H1 (cell line): ENCODE measurements at regions not wholly inside any gene's neighbourhood (a gene's known extent, or its start where the extent isn't known, plus 50 kb on each side); places are given as distances from the start of the nearest gene placed in this dataset.
A peak's percentile ranks its signal among the peaks of the same experiment; 100 is the strongest.

Experiments used
- CTCF ChIA-PET: fragments of 300-600 bp; sonication (Branson Sonifier 250); formaldehyde crosslinking; loops from one replicate; lab custom pipeline; 2021; ENCODE audit not compliant: partially characterized antibody; lab: Charles Lee
- POLR2A ChIA-PET: fragments of 300-600 bp; sonication (Branson Sonifier 250); formaldehyde crosslinking; loops from one replicate; lab custom pipeline; 2021; ENCODE audit warnings: inconsistent platforms; ENCODE audit not compliant: partially characterized antibody; lab: Charles Lee
- DNase-seq, 2 experiments: peaks; one replicate each; pipeline versions ENCODE4 v3.0.0 to v3.0.0-alpha.2; 2010 to 2022; ENCODE audit warnings: low spot score in 2 of 2, low read depth in 1 of 2, mixed read lengths in 1 of 2
- FAIRE-seq: peaks from 2 replicates; lab custom pipeline; 2011; peaks lifted over from hg19 to GRCh38; lab: Jason Lieb, UNC
- H2AFZ ChIP-seq: 2 replicates; pipeline ENCODE4 v1.8.1; 2012; ENCODE audit warnings: low read length, inconsistent platforms
- H2AK5ac ChIP-seq: 2 replicates; pipeline ENCODE4 v1.6.1; 2013; ENCODE audit warnings: low read depth, low read length
- H2BK120ac ChIP-seq: replicated peaks from 2 replicates; pipeline ENCODE3; 2013; ENCODE audit warnings: low read depth, low read length, inconsistent platforms
- H2BK12ac ChIP-seq: 2 replicates; pipeline ENCODE4 v1.6.1; 2013; ENCODE audit warnings: low read depth, low read length
- H2BK15ac ChIP-seq: 2 replicates; pipeline ENCODE4 v1.6.1; 2013; ENCODE audit warnings: low read length
- H2BK20ac ChIP-seq: 2 replicates; pipeline ENCODE4 v1.6.1; 2013; ENCODE audit warnings: low read length
- H2BK5ac ChIP-seq: 2 replicates; pipeline ENCODE4 v1.6.1; 2013; ENCODE audit warnings: low read depth, low read length
- H3K14ac ChIP-seq: 2 replicates; pipeline ENCODE4 v1.6.1; 2013; ENCODE audit warnings: inconsistent platforms; ENCODE audit not compliant: insufficient read length
- H3K18ac ChIP-seq: 2 replicates; pipeline ENCODE4 v1.6.1; 2013; ENCODE audit warnings: low read length; ENCODE audit errors: extremely low read depth
- H3K23ac ChIP-seq: 2 replicates; pipeline ENCODE4 v1.6.1; 2013; ENCODE audit warnings: inconsistent platforms; ENCODE audit not compliant: insufficient read length
- H3K23me2 ChIP-seq: 2 replicates; pipeline ENCODE4 v1.6.1; 2013; ENCODE audit warnings: low read depth, low read length
- H3K27ac ChIP-seq: 2 replicates; pipeline ENCODE4 v1.6.1; 2011; ENCODE audit warnings: low read depth, low read length, inconsistent platforms
- H3K27me3 ChIP-seq, 4 experiments: replicated peaks in 1 of 4; 1 replicate in 1 of 4; 2 replicates in 3 of 4; pipeline versions ENCODE4 v1.6.1 to v1.8.1; 2011 to 2013; ENCODE audit warnings: low read length in 3 of 4, mild to moderate bottlenecking in 3 of 4, inconsistent platforms in 2 of 4, mixed read lengths in 2 of 4, moderate library complexity in 1 of 4; ENCODE audit not compliant: control insufficient read depth in 3 of 4, insufficient read depth in 3 of 4; ENCODE audit errors: extremely low read depth in 1 of 4
- H3K36me3 ChIP-seq, 4 experiments: 2 replicates each; pipeline versions ENCODE4 v1.6.1 to v1.8.1; 2011 to 2013; ENCODE audit warnings: mild to moderate bottlenecking in 4 of 4, low read length in 3 of 4, moderate library complexity in 2 of 4, control low read depth in 1 of 4, inconsistent platforms in 1 of 4; ENCODE audit not compliant: insufficient read depth in 4 of 4, control insufficient read depth in 2 of 4
- H3K4ac ChIP-seq: replicated peaks from 2 replicates; pipeline ENCODE3; 2013; ENCODE audit warnings: low read length, low read depth, mixed read lengths, inconsistent platforms; ENCODE audit not compliant: insufficient read length
- H3K4me1 ChIP-seq, 4 experiments: replicated peaks in 1 of 4; 1 replicate in 1 of 4; 2 replicates in 3 of 4; pipeline versions ENCODE4 v1.6.1 to v1.8.1; 2011 to 2013; ENCODE audit warnings: low read length in 3 of 4, inconsistent platforms in 2 of 4, mixed read lengths in 1 of 4; ENCODE audit not compliant: insufficient read depth in 4 of 4, control insufficient read depth in 3 of 4
- H3K4me2 ChIP-seq, 2 experiments: 2 replicates each; pipeline versions ENCODE4 v1.6.1 to v1.8.1; 2011 to 2013; ENCODE audit warnings: low read depth in 2 of 2, low read length in 2 of 2, control low read depth in 1 of 2, inconsistent platforms in 1 of 2, mild to moderate bottlenecking in 1 of 2; ENCODE audit not compliant: insufficient read depth in 1 of 2
- H3K4me3 ChIP-seq, 4 experiments: fragments of 200-600, 300-600 bp in 1 of 4; sonication (generic), shearing (Covaris generic), sonication (Bioruptor Twin) in 1 of 4; 2 replicates each; pipeline versions ENCODE4 v1.5.1 to v1.8.1; 2011 to 2016; ENCODE audit warnings: low read length in 4 of 4, low read depth in 3 of 4, control low read depth in 2 of 4, inconsistent platforms in 2 of 4, mild to moderate bottlenecking in 2 of 4, mixed read lengths in 1 of 4, moderate library complexity in 1 of 4; ENCODE audit not compliant: insufficient read depth in 2 of 4; ENCODE audit errors: extremely low read depth in 1 of 4
- H3K56ac ChIP-seq: replicated peaks from 2 replicates; pipeline ENCODE3; 2013; ENCODE audit warnings: low read depth, mild to moderate bottlenecking, mixed read lengths, low read length, inconsistent platforms; ENCODE audit not compliant: insufficient read length
- H3K79me1 ChIP-seq: 2 replicates; pipeline ENCODE4 v1.6.1; 2013; ENCODE audit warnings: low read depth, low read length, control low read depth
- H3K79me2 ChIP-seq, 2 experiments: 2 replicates each; pipeline versions ENCODE4 v1.6.1 to v1.8.1; 2012 to 2013; ENCODE audit warnings: low read length in 2 of 2, mild to moderate bottlenecking in 2 of 2, inconsistent platforms in 1 of 2; ENCODE audit not compliant: insufficient read depth in 2 of 2, control insufficient read depth in 1 of 2
- H3K9ac ChIP-seq, 4 experiments: replicated peaks in 1 of 4; 1 replicate in 1 of 4; 2 replicates in 3 of 4; pipeline versions ENCODE4 v1.6.1 to v1.8.1; 2011 to 2013; ENCODE audit warnings: low read depth in 3 of 4, low read length in 3 of 4, control low read depth in 2 of 4, mild to moderate bottlenecking in 2 of 4, moderate library complexity in 2 of 4, inconsistent platforms in 1 of 4; ENCODE audit errors: extremely low read depth in 1 of 4
- H3K9me3 ChIP-seq, 2 experiments: 2 replicates each; pipeline versions ENCODE4 v1.6.1 to v1.8.1; 2012 to 2013; ENCODE audit warnings: mild to moderate bottlenecking in 2 of 2, moderate library complexity in 2 of 2, control low read depth in 1 of 2, inconsistent platforms in 1 of 2, low read depth in 1 of 2, low read length in 1 of 2, mixed read lengths in 1 of 2; ENCODE audit not compliant: insufficient read depth in 2 of 2
- H4K20me1 ChIP-seq, 2 experiments: replicated peaks in 1 of 2; 2 replicates each; pipeline versions ENCODE3 to v1.8.1; 2011 to 2013; ENCODE audit warnings: inconsistent platforms in 2 of 2, low read length in 2 of 2, mild to moderate bottlenecking in 1 of 2; ENCODE audit not compliant: insufficient read depth in 2 of 2, control insufficient read depth in 1 of 2
- H4K5ac ChIP-seq: 2 replicates; pipeline ENCODE4 v1.6.1; 2013; ENCODE audit warnings: low read length, low read depth, mixed read lengths, inconsistent platforms; ENCODE audit not compliant: insufficient read length
- H4K8ac ChIP-seq: 2 replicates; pipeline ENCODE4 v1.8.0; 2013; ENCODE audit warnings: mild to moderate bottlenecking, moderate library complexity, low read length, inconsistent platforms; ENCODE audit not compliant: insufficient read depth; ENCODE audit errors: extremely low read depth
- H4K91ac ChIP-seq: replicated peaks from 2 replicates; pipeline ENCODE3; 2013; ENCODE audit warnings: low read length, mixed read lengths, inconsistent platforms; ENCODE audit not compliant: insufficient read length
- ASH2L ChIP-seq: fragments of 200-600, 300-600 bp; sonication (generic); IDR thresholded peaks from one replicate; pipeline ENCODE4 v1.7.1; 2017; ENCODE audit warnings: low read length
- BRCA1 ChIP-seq: IDR thresholded peaks from 2 replicates; pipeline ENCODE4 v1.6.1; 2012; ENCODE audit warnings: low read depth, low read length, improper control_type of control experiment
- EP300 ChIP-seq, 2 experiments: IDR thresholded peaks; 1 replicate in 1 of 2; 2 replicates in 1 of 2; pipeline ENCODE4 v1.6.1; 2011 to 2012; ENCODE audit warnings: low read depth in 2 of 2, low read length in 2 of 2, mild to moderate bottlenecking in 2 of 2, borderline replicate concordance in 1 of 2, inconsistent platforms in 1 of 2, moderate library complexity in 1 of 2
- GTF2F1 ChIP-seq: IDR thresholded peaks from 2 replicates; pipeline ENCODE4 v1.6.1; 2012; ENCODE audit warnings: low read depth, low read length, improper control_type of control experiment, borderline replicate concordance
- KDM5A ChIP-seq: fragments of 200-600 bp; IDR thresholded peaks from 2 replicates; pipeline ENCODE4 v1.7.1; 2012; ENCODE audit warnings: mild to moderate bottlenecking, low read length, inconsistent platforms, mixed read lengths
- POLR2A ChIP-seq, 2 experiments: IDR thresholded peaks; 1 replicate in 1 of 2; 2 replicates in 1 of 2; pipeline ENCODE4 v1.6.1; 2011; ENCODE audit warnings: low read depth in 2 of 2, low read length in 2 of 2, mild to moderate bottlenecking in 2 of 2; ENCODE audit errors: control extremely low read depth in 1 of 2
- POU5F1 ChIP-seq: IDR thresholded peaks from 2 replicates; pipeline ENCODE4 v1.6.1; 2011; ENCODE audit warnings: low read depth, mild to moderate bottlenecking, low read length, moderate library complexity
- SAP30 ChIP-seq: fragments of 300-600 bp; sonication (generic); IDR thresholded peaks from 2 replicates; pipeline ENCODE4 v1.7.1; 2012; ENCODE audit warnings: low read length, moderate library complexity, mild to moderate bottlenecking, inconsistent platforms; ENCODE audit not compliant: insufficient read depth, insufficient replicate concordance
- SUZ12 ChIP-seq: fragments of 200-600 bp; sonication (generic); IDR thresholded peaks from 2 replicates; pipeline ENCODE4 v1.6.1; 2012; ENCODE audit warnings: mild to moderate bottlenecking, inconsistent platforms, low read length, moderate library complexity, mixed read lengths
- TAF1 ChIP-seq: IDR thresholded peaks from 2 replicates; pipeline ENCODE4 v1.6.1; 2011; ENCODE audit warnings: mild to moderate bottlenecking, low read depth, low read length
- WGBS, 2 experiments: shearing (Covaris generic) in 1 of 2; methylation state at CpG; one replicate each; pipeline versions ENCODE4 v1.1.6 to v1.1.7; 2013 to 2015; ENCODE audit warnings: low lambda C conversion rate in 2 of 2, mixed read lengths in 2 of 2, inconsistent platforms in 1 of 2, low coverage in 1 of 2, missing lambda C conversion rate in 1 of 2; ENCODE audit not compliant: insufficient replicate concordance in 2 of 2, insufficient coverage in 1 of 2, insufficient read length in 1 of 2; ENCODE audit errors: extremely low coverage in 1 of 2, missing lambda C conversion rate in 1 of 2; 5-methylcytosine and 5-hydroxymethylcytosine counted together
- TF ChIP-seq, protein P1 (sequence below): IDR thresholded peaks from 2 replicates; pipeline ENCODE4 v1.6.1; 2011; ENCODE audit warnings: low read length, improper control_type of control experiment

DNA sequence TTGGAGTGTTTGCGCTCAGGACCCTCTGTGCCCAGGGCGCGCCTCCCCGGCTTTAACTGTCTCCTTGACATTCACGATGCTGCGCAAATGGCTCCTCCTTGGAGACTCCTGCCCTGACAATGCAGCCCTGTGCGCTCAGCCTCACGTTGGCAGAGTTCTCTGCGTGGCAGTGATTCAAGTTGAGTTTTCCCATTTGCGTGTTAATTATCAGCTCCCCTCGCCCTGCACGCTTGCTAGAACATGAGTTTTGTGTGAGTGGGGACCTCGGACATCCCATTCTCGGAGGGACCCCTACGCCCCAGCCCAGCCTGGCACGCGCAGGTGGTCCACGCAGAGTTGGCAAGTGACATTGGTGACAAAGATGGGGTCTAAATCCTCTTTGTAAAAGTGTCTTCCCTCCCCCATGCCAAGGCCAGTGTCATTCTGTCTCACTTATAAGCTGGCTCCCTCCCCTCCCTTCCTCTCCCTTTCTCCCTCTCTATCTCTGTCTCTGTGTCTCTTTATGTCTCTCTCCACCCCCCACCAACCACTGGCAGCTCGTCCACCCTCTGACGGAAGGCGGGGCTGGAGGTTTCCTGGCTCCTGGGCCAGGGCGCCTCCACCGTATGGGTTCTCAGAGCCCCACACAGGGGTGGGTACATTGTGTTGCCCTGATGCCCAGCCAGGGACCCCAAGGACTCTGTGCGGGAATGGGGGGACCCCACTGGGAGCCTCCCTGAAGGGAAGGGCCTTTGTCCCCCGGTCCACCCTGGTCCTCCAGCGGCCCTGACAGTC is 169.3 kb downstream of the OLFM1 start:
- Histone ChIP-seq H3K4me1 (peaks cover 8 to 31% (median 22%) of the 10 kb centered on the region in 4 experiments), H3K27me3 (peaks cover 0 to 8% (median 0%) of the 10 kb centered on the region in 4 experiments; a peak in 3 of 7 replicates), H3K23me2 (peaks cover 6% of the 10 kb centered on the region; the same call in 1 of the 2 replicates), H3K18ac (no peak overlapping the region), H2BK20ac (no peak overlapping the region; the same call in 1 of the 2 replicates), H4K20me1 (peaks cover 0 to 3% of the 10 kb centered on the region in 2 experiments), H2BK12ac (0 out of 2 replicates have a peak overlapping the region, but pooled peaks have one; percentile 60), H3K56ac (no peak overlapping the region), H3K36me3 (no peaks in the 10 kb centered on the region), H2BK5ac (no peak overlapping the region), H3K23ac (no peak overlapping the region), H3K27ac (no peak overlapping the region), H4K5ac (no peak overlapping the region), H3K14ac (no peak overlapping the region), H2AK5ac (peak overlapping the region; percentile 65; the same call in 1 of the 2 replicates), H2BK15ac (no peak overlapping the region), H3K4me2 (no peak overlapping the region), H3K4ac (no peak overlapping the region), H2AFZ (no peak overlapping the region), H3K9me3 (no peaks in the 10 kb centered on the region), H2BK120ac (no peak overlapping the region), H3K4me3 (no peak overlapping the region), H4K91ac (no peak overlapping the region), H3K79me1 (0 out of 2 replicates have a peak, but pooled peaks cover 2% of the 10 kb centered on the region), H3K9ac (no peak overlapping the region), H3K79me2 (no peaks in the 10 kb centered on the region), H4K8ac (no peak overlapping the region; the same call in 1 of the 2 replicates)
- ChIA-PET POLR2A (no interaction called here), CTCF (interaction anchor here (0.6 to 1.7 kb wide), 6 partner anchors 20 to 183 kb away, joined by 3 to 5 read pairs (median 3); no protein-coding TSS in a partner anchor)
- no peak for DNase-seq
- WGBS, 2 experiments, result 87% methylated on average over 26 of the region's 26 CpGs; no CpG with 5 or more reads in 1 of the 2 experiments
- FAIRE-seq, result no peak
- no peak for TF ChIP-seq TAF1
- no peak for TF ChIP-seq BRCA1
- no peak for TF ChIP-seq SAP30
- no peak for TF ChIP-seq ASH2L
- TF ChIP-seq GTF2F1, result no peak
- no peak for TF ChIP-seq POU5F1
- TF ChIP-seq POLR2A (IDR thresholded peaks at IDR 0.05; ENCODE audit: control extremely low read depth in 1 of 2, low read depth in 2 of 2, low read length in 2 of 2), result no peak
- TF ChIP-seq, protein P1, sequence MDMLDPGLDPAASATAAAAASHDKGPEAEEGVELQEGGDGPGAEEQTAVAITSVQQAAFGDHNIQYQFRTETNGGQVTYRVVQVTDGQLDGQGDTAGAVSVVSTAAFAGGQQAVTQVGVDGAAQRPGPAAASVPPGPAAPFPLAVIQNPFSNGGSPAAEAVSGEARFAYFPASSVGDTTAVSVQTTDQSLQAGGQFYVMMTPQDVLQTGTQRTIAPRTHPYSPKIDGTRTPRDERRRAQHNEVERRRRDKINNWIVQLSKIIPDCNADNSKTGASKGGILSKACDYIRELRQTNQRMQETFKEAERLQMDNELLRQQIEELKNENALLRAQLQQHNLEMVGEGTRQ, result no peak
- TF ChIP-seq KDM5A, result no peak
- TF ChIP-seq EP300 (IDR thresholded peaks at IDR 0.05; ENCODE audit: borderline replicate concordance in 1 of 2, low read depth in 2 of 2, low read length in 2 of 2), result no peak
- TF ChIP-seq SUZ12, result no peak
